K562 (cell line): ENCODE measurements at regions not wholly inside any gene's neighbourhood (a gene's known extent, or its start where the extent isn't known, plus 50 kb on each side); places are given as distances from the start of the nearest gene placed in this dataset.

ENCODE experiments used
- ATAC-seq: fragments of 200-7000 bp; cut with Tn5 transposase; 3 replicates; pipeline ENCODE4 v1.9.1; 2020; ENCODE audit warnings: moderate library complexity
- BruUV-seq: library from RNA; stranded (reverse); fragments of 400-500 nt; replicated peaks from 2 replicates; lab custom pipeline; 2021; lab: Mats Ljungman, UMichigan
- CTCF ChIA-PET: fragments of 300-600 bp; formaldehyde crosslinking; extraction: SDS; loops from one replicate; lab custom pipeline; 2021; ENCODE audit warnings: low intra/inter-chr PET ratio; lab: Yijun Ruan, JAX
- POLR2A ChIA-PET: fragments of 300-600, 350-650 bp; sonication (Branson Sonifier 250); formaldehyde crosslinking; extraction: SDS; loops from one replicate; lab custom pipeline; 2021; ENCODE audit warnings: antibody characterized with exemption, inconsistent platforms; lab: Yijun Ruan, JAX
- DNase-seq, 4 experiments: peaks; one replicate each; pipeline versions ENCODE4 v3.0.0 to v3.0.0-alpha.2; 2011 to 2018; ENCODE audit warnings: low spot score in 3 of 4, mixed read lengths in 3 of 4; ENCODE audit errors: extremely low read depth in 1 of 4
- FAIRE-seq: peaks from 2 replicates; lab custom pipeline; 2011; peaks lifted over from hg19 to GRCh38; lab: Jason Lieb, UNC
- H2AFZ ChIP-seq: 2 replicates; pipeline ENCODE4 v1.6.0; 2011; ENCODE audit warnings: low read depth, low read length, control low read depth, inconsistent platforms
- H3K27ac ChIP-seq: fragments of 200-600 bp; 3 replicates; pipeline ENCODE4 v1.8.0; 2011; ENCODE audit warnings: low read depth, mild to moderate bottlenecking, control low read depth, inconsistent platforms, low read length, moderate library complexity, mixed read lengths; ENCODE audit errors: extremely low read depth
- H3K27me3 ChIP-seq, 2 experiments: fragments of 300-600 bp in 1 of 2; 2 replicates in 1 of 2; 3 replicates in 1 of 2; pipeline versions ENCODE4 v1.6.0 to v1.8.0; 2011; ENCODE audit warnings: inconsistent platforms in 2 of 2, low read length in 2 of 2, mild to moderate bottlenecking in 1 of 2, mixed read lengths in 1 of 2, moderate library complexity in 1 of 2; ENCODE audit not compliant: control insufficient read depth in 2 of 2, insufficient read depth in 2 of 2
- H3K36me3 ChIP-seq: fragments of 300-600 bp; 3 replicates; pipeline ENCODE4 v1.8.0; 2011; ENCODE audit warnings: mild to moderate bottlenecking, low read length, inconsistent platforms; ENCODE audit not compliant: control insufficient read depth, insufficient read depth
- H3K4me1 ChIP-seq, 2 experiments: fragments of 200-600 bp in 1 of 2; replicated peaks in 1 of 2; 2 replicates in 1 of 2; 3 replicates in 1 of 2; pipeline versions ENCODE4 v1.5.1 to v1.8.0; 2011; ENCODE audit warnings: inconsistent platforms in 2 of 2, low read length in 2 of 2, mild to moderate bottlenecking in 1 of 2, mixed read lengths in 1 of 2, moderate library complexity in 1 of 2; ENCODE audit not compliant: control insufficient read depth in 2 of 2, insufficient read depth in 2 of 2
- H3K4me2 ChIP-seq: 2 replicates; pipeline ENCODE4 v1.6.1; 2011; ENCODE audit warnings: low read length, control low read depth, inconsistent platforms, mixed read lengths; ENCODE audit not compliant: insufficient read depth
- H3K4me3 ChIP-seq: fragments of 200-600 bp; sonication (generic), shearing (Covaris generic); 2 replicates; pipeline ENCODE4 v1.5.1; 2016; ENCODE audit warnings: control low read depth, inconsistent platforms
- H3K79me2 ChIP-seq: fragments of 200-600 bp; 3 replicates; pipeline ENCODE4 v1.8.0; 2011; ENCODE audit warnings: low read length, inconsistent platforms; ENCODE audit not compliant: control insufficient read depth, insufficient read depth
- H3K9ac ChIP-seq, 2 experiments: 2 replicates each; pipeline versions ENCODE4 v1.6.0 to v1.6.1; 2011; ENCODE audit warnings: low read depth in 2 of 2, low read length in 2 of 2, control low read depth in 1 of 2, inconsistent platforms in 1 of 2, mild to moderate bottlenecking in 1 of 2, mixed read lengths in 1 of 2; ENCODE audit not compliant: insufficient read depth in 1 of 2
- H3K9me1 ChIP-seq: one replicate; pipeline ENCODE4 v1.6.0; 2011; ENCODE audit warnings: inconsistent platforms, mild to moderate bottlenecking, low read length, moderate library complexity; ENCODE audit not compliant: control insufficient read depth, insufficient read depth
- H3K9me3 ChIP-seq: replicated peaks from 2 replicates; pipeline ENCODE4 v1.5.1; 2011; ENCODE audit warnings: low read depth, low read length, inconsistent platforms; ENCODE audit not compliant: control insufficient read depth, insufficient read depth
- H4K20me1 ChIP-seq: replicated peaks from 2 replicates; pipeline ENCODE4 v1.6.1; 2011; ENCODE audit warnings: low read length, inconsistent platforms, mixed read lengths; ENCODE audit not compliant: control insufficient read depth, insufficient read depth
- C11orf30 ChIP-seq: fragments of 450-650 bp; IDR thresholded peaks from 2 replicates; pipeline ENCODE4 v1.6.1; 2016; ENCODE audit warnings: low read depth, mild to moderate bottlenecking
- MAFG ChIP-seq: fragments of 450-650 bp; conservative IDR thresholded peaks from 2 replicates; pipeline ENCODE4 v1.6.1; 2016; ENCODE audit warnings: missing genetic modification characterization, missing compliant biosample characterization
- NR4A1 ChIP-seq, 2 experiments: fragments of 250-450 bp in 1 of 2; fragments of 450-650 bp in 1 of 2; sonication (Bioruptor Pico) in 1 of 2; IDR thresholded peaks; 2 replicates each; pipeline versions ENCODE4 v1.4.0 to v1.6.1; 2016 to 2020; ENCODE audit warnings: mild to moderate bottlenecking in 2 of 2, missing compliant biosample characterization in 1 of 2, missing genetic modification characterization in 1 of 2, moderate library complexity in 1 of 2
- PHF8 ChIP-seq: fragments of 200-600 bp; sonication (generic); IDR thresholded peaks from 2 replicates; pipeline ENCODE4 v1.6.1; 2012; ENCODE audit warnings: mixed run types, mild to moderate bottlenecking, inconsistent platforms, low read length, moderate library complexity, borderline replicate concordance
- TCF7L2 ChIP-seq: fragments of 150-350 bp; IDR thresholded peaks from 2 replicates; pipeline ENCODE4 v1.6.1; 2016; ENCODE audit warnings: low read depth, mild to moderate bottlenecking, low read length, moderate library complexity
- ZBTB49 ChIP-seq: sonication (generic); formaldehyde crosslinking; IDR thresholded peaks from 2 replicates; pipeline ENCODE4 v1.8.0; 2022; ENCODE audit warnings: missing genetic modification reagents, mild to moderate bottlenecking, borderline replicate concordance
- ZNF696 ChIP-seq: fragments of 250-450 bp; sonication (Bioruptor Pico); conservative IDR thresholded peaks from 2 replicates; pipeline ENCODE4 v1.4.0; 2020; ENCODE audit warnings: mild to moderate bottlenecking, moderate library complexity
- WGBS: fragments of 100-300 bp; shearing (Covaris generic); methylation state at CpG from one replicate; pipeline ENCODE4 v1.1.6; 2016; ENCODE audit warnings: low coverage, mixed read lengths; ENCODE audit not compliant: insufficient coverage; ENCODE audit errors: missing lambda C conversion rate; 5-methylcytosine and 5-hydroxymethylcytosine counted together
- in situ Hi-C: fragments of 300-500 bp; cut with MboI; formaldehyde crosslinking; loops from 4 replicates; pipeline ENCODE4 v1.15.0; 2018; ENCODE audit warnings: inconsistent platforms, mixed read lengths
- intact Hi-C: fragments of 100-400 bp; cut with micrococcal nuclease; formaldehyde crosslinking; loops from 2 replicates; pipeline ENCODE4 v1.14.2; 2022

- in situ Hi-C loops: no loop called here
- H3K4me2 ChIP-seq: no peak overlapping the region
Measured at GRCh38 chr2:53302455-53302854, 465.1 kb upstream of the CHAC2 start.

GRCh38 chr2:53289309-53290006 is 478.1 kb upstream of the CHAC2 start:
- in situ Hi-C loops: no loop called here
- BruUV-seq: no TSS peak
- TF ChIP-seq PHF8 (no peak), MAFG (tag) (no peak), NR4A1 (CRISPR knock-in tag; IDR thresholded peaks at IDR 0.05) (no peak), NR4A1 (tag; IDR thresholded peaks at IDR 0.05) (no peak), C11orf30 (no peak), TCF7L2 (no peak), ZBTB49 (CRISPR knock-in tag) (no peak)
- Histone ChIP-seq H3K9me3 (no peaks in the 10 kb centered on the region), H3K9ac (no peak overlapping the region), H3K9me1 (no peaks in the 10 kb centered on the region), H3K27ac (no peak overlapping the region), H4K20me1 (no peaks in the 10 kb centered on the region), H3K27me3 (no peaks in the 10 kb centered on the region), H3K4me2 (no peak overlapping the region), H3K4me1 (no peaks in the 10 kb centered on the region), H3K36me3 (no peaks in the 10 kb centered on the region), H2AFZ (no peak overlapping the region), H3K79me2 (no peaks in the 10 kb centered on the region), H3K4me3 (no peak overlapping the region)
- intact Hi-C loops: no loop called here
- ATAC-seq: no peak
- no peak for DNase-seq
- CTCF ChIA-PET: no interaction called here
- FAIRE-seq: no peak
- POLR2A ChIA-PET: no interaction called here

More at GRCh38 chr2:53302455-53302854, 465.1 kb upstream of the CHAC2 start:
- Histone ChIP-seq H3K9ac (no peak overlapping the region), H3K27me3 (no peaks in the 10 kb centered on the region), H2AFZ (no peak overlapping the region), H3K36me3 (no peaks in the 10 kb centered on the region), H3K4me1 (no peaks in the 10 kb centered on the region), H3K9me1 (no peaks in the 10 kb centered on the region), H3K9me3 (no peaks in the 10 kb centered on the region), H3K27ac (no peak overlapping the region), H3K4me3 (no peak overlapping the region), H4K20me1 (no peaks in the 10 kb centered on the region), H3K79me2 (no peaks in the 10 kb centered on the region)
- ATAC-seq (no peak), FAIRE-seq (no peak), DNase-seq (no peak)
- 0% methylated on average over 1 of the region's 1 CpG for WGBS
- ChIA-PET CTCF (no interaction called here), POLR2A (no interaction called here)
- no TSS peak for BruUV-seq
- intact Hi-C loops: no loop called here
- TF ChIP-seq ZNF696: no peak
- TF ChIP-seq, all 486 proteins: peak for 0
